GM19372 (cell line): ENCODE measurements at regions not wholly inside any gene's neighbourhood (a gene's known extent, or its start where the extent isn't known, plus 50 kb on each side); places are given as distances from the start of the nearest gene placed in this dataset.

ENCODE experiments used
- ATAC-seq: cut with Tn5 transposase; IDR thresholded peaks from one replicate; pipeline ENCODE4 v1.9.1; 2021; ENCODE audit warnings: mild to moderate bottlenecking, low read depth, moderate library complexity; ENCODE audit not compliant: unreplicated experiment

GRCh38 chr10:92747066-92747465, 57.3 kb downstream of the HHEX start:
- ATAC-seq = no peak

DNA sequence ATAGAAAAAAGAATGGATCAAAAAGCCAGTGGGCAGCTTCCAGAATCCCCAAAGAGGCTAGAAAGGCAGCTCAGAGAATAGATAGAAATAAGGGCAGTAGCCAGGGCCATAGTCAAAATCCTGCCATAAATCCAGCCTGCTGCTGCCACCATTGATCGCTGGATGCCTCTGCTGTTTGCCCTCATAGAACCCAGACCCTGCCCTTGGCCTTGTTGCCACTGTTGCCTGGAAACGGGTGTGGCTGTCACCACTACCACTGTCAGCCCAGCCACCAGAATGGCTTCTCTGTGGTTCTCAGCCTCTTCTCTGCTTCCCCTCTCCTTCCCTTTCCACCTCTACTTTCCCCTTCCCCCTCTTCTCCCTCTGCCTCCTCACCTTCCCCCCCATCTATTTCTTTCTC, 57.8 kb downstream of the HHEX start:
- ATAC-seq = no peak

DNA sequence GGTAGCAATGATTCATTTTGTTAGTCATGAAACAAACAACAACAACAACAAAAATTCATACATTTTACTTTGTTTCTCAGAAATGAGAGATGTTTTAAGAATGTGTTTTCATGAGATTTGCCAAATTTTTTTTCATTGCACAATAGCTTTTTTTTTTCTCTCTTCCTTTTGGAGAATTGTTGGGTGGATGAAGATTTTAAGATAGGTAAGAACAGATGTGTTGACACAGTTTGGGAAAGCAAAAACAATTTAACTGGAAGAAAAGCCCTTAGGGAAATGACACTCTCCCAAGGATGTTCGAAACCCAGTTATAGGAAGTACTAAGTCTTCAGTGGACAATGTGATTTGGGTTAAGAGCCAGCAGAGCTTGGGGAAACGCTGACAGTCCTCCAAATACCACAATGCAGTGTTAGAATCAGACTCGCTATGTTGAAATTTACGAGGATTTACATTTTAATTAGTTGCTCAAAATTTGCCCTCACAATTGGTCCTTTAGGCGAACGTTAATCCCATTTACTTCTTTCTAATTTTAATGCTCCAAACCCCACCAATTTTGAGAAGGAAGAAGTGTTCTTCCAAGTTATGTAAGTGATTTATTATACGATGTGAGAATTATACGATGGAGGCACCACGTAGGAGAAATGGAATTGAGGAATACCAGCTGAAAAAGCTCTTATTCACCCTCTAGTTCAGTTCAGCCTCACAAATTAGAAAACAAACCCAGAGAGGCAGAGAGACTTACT, 61.2 kb downstream of the HHEX start:
- no peak for ATAC-seq

DNA sequence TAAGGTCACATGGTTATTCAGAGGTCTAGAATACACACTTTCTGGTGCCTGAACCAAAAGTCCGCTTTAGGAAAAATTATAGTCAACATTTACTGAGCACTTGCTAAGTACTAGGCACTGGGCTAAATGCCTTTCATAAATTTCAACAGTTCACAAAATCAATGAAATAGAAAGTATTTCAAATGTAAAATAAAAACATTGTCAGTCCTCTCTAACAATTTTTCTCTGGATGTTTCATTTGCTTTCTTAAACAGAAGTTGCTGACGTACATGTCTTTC, 61.7 kb downstream of the HHEX start:
- no peak for ATAC-seq

DNA sequence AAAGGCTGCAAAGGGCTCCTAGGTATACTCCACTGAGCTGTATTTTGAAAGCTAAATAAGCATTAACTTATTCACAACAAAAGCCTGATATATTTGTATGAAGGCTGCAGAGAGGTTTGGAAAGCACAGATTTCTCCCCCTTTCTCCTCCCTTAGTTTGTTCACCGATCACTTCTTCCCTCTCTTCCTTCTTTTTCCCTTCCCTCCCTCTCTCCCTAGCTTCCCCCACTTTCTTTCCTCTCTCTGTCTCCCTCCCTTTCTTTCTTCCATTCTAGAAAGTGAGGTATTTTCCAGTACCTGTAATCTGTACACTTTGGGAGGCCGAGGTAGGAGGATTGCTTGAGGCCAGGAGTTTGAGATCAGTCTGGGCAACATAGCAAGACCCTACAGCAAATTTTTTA, 62.1 kb downstream of the HHEX start:
- no peak for ATAC-seq

DNA sequence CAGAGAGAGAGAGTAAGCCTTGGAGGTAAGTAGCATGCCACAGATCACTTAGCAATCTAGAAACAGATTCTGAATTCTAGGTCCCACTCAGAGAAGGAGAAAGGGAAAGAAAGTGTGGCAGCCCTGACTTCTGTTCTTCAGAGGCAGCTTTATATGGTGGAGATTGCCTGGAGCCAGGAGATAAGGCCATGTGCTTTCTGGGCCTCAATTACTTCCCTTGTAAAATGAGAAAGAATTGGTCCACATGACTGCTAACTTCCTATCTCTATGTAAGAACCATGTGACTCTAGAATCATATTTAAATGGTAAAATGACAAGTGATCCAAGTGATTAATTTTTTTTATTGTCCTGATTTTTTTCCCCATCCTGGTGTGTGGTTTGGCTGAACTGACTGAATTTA, 64.1 kb downstream of the HHEX start:
- no peak for ATAC-seq

GRCh38 chr10:92755725-92756124, 66.0 kb downstream of the HHEX start:
- ATAC-seq = no peak

GRCh38 chr10:92756201-92757065, 66.7 kb downstream of the HHEX start:
- peak; percentile 87 for ATAC-seq

DNA sequence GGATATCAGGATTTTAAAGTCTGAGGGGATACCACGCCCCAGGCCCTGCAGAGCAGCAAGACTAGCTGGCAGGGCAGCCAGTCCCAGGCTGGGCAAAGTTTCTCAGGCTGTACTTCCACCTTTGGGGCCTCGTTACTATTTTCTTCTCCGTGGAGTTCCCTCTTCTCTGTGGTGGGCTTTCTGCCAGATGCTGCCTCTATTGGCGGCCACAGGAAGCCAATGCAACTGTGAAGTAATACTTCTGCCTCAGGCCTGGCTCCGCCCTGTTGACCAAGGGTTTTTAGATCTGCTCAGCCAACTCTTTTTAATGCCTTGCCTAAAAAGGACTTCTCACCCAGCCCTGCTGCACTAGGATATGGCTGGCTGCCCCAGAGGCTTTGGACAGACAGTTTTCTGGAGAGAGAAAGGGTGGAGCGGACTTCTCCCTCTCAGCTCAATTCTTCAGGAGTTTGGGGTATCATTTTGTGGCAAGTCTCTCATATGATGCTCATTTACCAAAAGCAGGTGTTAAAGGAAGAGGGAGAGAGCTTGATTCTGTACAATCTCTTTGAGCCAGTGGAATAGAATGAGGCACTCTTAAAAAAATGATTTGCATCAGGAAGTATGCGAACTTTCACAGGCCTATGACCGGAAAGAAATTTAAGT, 67.4 kb downstream of the HHEX start:
- peak; percentile 63 for ATAC-seq

DNA sequence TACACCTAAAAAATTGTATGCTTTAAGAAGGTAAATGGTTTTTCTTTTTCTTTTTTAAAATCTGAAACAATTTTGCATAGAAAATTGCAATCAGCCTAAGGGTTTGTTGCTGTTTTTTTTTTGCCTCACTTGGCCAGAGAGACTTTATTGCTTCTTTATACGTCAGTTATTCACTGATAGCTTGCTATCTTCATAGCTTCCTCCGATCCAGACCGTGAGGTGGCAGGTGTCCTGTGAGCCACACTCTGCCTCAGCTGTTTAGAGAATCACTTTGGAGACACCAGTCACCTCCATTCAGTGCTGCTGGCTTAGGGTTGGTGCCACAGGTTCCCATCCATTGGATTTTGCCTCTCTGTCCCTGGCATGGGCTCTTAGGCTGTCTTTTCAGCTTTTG, 68.0 kb downstream of the HHEX start:
- ATAC-seq = no peak

GRCh38 chr10:92758594-92758993, 68.8 kb downstream of the HHEX start:
- no peak for ATAC-seq

DNA sequence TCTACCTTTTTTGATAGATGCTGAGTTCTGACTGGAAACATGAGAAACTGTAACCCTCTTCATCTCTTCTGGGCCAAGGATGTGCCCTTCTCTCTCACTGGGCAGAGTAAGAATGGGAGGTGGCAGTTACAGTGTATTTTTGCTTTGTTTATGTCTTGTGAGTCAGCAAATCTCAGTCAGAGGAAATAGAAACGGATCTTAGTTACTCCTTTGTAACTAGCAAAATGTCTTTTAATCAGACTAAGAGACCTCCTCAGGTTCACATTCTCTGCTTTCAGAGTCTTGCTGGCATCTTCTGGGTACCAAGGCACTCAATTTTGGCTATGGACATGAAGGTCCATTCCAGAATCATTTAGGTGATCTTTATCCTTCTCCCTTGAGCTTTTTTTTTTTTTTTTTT, 70.9 kb downstream of the HHEX start:
- ATAC-seq = no peak

DNA sequence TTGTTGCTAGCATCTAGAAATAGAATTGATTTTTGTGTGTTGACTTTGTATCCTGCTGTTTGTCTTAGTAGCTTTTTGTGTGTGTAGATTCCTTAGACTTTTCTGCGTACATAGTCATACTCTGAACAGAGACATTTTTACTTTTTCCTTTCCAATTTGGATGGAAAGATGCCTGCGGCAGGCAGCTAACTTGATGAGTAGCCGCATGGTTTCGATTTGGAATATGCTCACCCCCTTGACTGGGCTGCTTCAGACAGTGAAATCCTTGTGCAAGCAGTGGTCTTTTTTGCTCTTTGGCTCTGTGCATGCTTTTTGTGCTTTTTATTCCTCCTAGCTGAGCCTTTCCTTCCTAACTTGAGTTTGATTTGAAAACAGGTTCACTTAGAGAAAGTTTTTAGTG, 71.8 kb downstream of the HHEX start:
- no peak for ATAC-seq

DNA sequence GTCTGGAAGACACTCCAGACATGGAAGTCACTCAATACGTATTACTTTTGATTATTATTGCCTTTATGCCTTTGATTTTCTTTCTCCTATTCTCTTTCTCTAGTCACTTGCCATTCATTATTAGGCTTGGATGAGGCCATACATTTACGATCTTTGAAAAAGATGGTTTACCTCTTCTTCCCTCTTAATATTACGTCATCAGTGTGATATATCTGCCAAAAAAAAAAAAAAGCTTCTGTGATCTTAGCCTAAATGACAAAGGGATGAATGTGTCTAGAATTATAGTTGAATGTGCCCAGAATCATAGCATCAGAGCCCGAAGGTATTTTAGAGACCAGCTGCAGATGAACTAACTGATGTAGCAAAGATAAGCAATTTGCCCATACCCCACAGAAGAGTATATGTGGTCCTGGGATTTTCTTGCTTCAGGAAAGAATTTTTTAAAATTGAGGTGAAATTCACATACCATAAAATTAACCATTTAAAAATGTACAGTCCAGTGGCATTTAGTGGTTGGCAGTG, 73.9 kb downstream of the HHEX start:
- no peak for ATAC-seq

DNA sequence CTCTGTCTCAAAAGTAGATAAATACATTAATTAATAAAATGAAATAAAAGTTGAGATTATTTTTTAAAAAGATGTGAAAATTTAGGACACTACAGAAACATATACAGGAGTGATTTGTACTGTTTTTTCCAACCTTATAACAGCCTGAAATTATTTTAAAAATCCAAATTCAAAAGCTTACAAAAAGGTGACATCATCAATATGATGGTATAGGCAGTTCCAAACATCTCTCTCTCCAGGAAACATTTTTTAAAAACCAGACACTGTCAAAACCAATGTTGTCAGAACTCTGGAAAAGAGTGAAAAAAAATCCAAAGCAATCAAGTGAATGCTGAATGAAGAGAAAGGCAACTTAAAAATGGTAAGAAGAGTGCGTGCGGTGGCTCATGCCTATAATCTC, 76.7 kb downstream of the HHEX start:
- no peak for ATAC-seq

DNA sequence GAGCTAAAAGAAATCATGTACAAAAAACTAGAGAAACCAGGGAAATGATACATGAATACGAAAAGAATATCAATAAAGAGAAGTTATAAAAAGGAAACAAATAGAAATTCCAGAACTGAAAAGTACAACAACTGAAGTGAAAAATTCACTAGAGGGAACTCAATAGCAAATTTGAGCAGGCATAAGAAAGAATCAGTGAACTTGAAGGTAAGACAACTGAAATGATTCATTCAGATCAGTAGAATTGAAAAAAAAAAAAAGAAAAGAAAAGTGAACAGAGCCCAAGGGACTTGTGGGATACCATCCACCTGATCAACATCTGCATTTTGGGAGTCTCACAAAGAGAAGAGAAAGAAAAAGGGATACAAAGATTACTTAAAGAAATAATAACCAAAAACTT, 78.3 kb downstream of the HHEX start:
- ATAC-seq = no peak

DNA sequence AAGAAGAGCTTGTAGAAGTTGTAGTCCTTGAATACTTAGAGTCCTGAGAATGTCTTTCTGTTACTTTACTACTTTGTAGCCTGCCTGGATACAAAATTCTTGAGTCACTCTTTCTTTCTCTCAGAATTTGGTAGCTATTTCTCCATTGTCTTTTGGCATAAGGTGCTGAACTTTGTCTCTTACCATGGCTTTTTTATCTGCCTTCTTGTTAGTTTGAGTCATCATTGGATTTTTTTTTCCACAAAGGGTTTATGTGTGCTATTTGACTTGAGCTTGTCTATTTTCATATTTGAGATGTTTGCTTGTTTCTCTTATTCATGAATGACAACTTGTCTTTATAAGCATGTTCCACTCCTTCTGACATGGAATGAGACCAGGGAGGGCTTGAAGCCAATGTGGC, 74.5 kb upstream of the EXOC6 start:
- no peak for ATAC-seq

DNA sequence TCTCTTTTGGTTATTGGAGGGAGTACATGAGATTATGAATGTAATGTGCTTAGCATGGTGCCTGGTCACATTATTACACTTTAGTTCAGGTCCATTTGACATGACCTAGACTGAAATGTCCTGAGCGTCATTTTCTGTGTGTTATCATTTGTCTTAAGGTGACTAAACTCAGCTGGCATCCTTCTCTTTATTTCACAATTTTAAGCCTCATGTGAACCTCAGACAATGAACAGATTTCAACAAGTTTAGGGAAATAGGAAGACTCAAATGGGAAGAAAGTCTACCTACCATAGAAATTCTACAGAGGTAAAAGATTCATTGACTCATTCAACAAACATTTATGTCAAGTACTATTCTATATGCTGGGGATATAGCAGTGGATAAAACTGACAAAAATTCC, 70.2 kb upstream of the EXOC6 start:
- no peak for ATAC-seq

DNA sequence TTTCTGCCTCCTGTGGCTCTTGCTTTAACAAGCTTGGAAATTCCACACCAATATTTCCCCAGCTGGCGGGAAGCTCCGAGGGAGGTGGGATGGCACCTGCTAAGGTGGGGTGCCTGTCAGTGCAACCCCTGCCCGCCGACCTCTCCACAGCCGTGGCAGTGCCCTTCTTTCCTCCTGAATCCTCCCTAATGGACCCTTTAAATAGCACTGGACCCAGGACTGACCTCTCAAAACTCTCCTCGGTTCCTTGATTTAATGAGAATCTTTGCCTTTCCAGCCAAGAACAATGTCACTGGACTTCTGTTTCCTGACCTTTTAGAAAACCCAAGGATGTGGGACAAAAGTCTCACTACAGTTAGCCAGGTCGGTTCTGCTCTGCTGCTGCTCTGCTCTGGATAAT, 63.2 kb upstream of the EXOC6 start:
- ATAC-seq = no peak

DNA sequence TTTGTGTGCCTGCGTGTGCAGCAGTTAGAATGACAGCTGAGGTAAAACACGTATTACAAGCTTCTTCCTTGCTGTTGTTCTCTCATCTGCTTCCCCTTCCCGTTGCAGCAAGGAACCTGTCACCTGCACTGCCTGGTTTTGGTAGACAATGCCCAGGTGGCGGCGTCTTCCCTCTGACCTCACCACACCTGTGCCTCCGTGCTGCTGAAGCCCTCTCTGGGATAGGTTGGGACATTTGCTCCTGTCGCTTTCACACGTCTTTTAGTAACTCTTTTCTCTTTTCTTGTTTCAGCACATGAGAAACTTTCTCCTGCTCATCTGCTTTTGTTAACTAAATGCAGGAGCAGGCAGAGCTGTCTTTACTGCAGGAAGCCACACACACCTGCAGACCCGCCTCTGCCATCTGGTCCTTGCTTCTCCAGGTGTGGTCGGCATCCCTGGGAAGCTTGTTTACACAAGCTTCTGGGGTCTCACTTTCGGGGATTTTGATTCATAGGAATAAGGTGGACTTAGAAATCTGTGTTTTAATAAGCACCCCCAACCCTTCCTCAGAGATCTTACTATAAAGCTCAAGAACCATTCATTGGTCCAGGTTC, 60.7 kb upstream of the EXOC6 start:
- no peak for ATAC-seq

- no peak for ATAC-seq
Measured at GRCh38 chr10:92789067-92789466, 59.3 kb upstream of the EXOC6 start.
